Adrenal gland (tissue), 5 donors: ENCODE measurements at regions not wholly inside any gene's neighbourhood (a gene's known extent, or its start where the extent isn't known, plus 50 kb on each side); places are given as distances from the start of the nearest gene placed in this dataset.

ENCODE experiments used
- POLR2A ChIP-seq, 2 donors: fragments of 450-650 bp; IDR thresholded peaks; one replicate each; pipeline ENCODE4 v1.6.1; 2017; ENCODE audit warnings: antibody characterized with exemption in 2 of 2, mild to moderate bottlenecking in 2 of 2, moderate library complexity in 1 of 2
- TF ChIP-seq, protein P1 (sequence below), 6 experiments: fragments of 450-650 bp in 4 of 6; fragments of 200-600 bp in 2 of 6; sonication (generic) in 1 of 6; IDR thresholded peaks; 1 replicate in 5 of 6; 2 replicates in 1 of 6; pipeline versions ENCODE4 v1.5.1 to v1.8.0; 2016 to 2021; ENCODE audit warnings: antibody characterized with exemption in 6 of 6, mild to moderate bottlenecking in 2 of 6, moderate library complexity in 1 of 6
- donor health status: DM: no; HTN: no; CAD: no.

GRCh38 chr10:130555411-130555750 lies 419.2 kb downstream of the GLRX3 start:
- TF ChIP-seq, protein P1, sequence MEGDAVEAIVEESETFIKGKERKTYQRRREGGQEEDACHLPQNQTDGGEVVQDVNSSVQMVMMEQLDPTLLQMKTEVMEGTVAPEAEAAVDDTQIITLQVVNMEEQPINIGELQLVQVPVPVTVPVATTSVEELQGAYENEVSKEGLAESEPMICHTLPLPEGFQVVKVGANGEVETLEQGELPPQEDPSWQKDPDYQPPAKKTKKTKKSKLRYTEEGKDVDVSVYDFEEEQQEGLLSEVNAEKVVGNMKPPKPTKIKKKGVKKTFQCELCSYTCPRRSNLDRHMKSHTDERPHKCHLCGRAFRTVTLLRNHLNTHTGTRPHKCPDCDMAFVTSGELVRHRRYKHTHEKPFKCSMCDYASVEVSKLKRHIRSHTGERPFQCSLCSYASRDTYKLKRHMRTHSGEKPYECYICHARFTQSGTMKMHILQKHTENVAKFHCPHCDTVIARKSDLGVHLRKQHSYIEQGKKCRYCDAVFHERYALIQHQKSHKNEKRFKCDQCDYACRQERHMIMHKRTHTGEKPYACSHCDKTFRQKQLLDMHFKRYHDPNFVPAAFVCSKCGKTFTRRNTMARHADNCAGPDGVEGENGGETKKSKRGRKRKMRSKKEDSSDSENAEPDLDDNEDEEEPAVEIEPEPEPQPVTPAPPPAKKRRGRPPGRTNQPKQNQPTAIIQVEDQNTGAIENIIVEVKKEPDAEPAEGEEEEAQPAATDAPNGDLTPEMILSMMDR (IDR thresholded peaks at IDR 0.05): no peak
- no peak for TF ChIP-seq POLR2A (IDR thresholded peaks at IDR 0.05)
